GM12865 (cell line): ENCODE measurements at regions not wholly inside any gene's neighbourhood (a gene's known extent, or its start where the extent isn't known, plus 50 kb on each side); places are given as distances from the start of the nearest gene placed in this dataset.

Experiments used
- DNase-seq: peaks from one replicate; pipeline ENCODE4 v3.0.0; 2010; ENCODE audit warnings: low read depth
- H3K4me3 ChIP-seq: 2 replicates; pipeline ENCODE4 v1.5.1; 2011; ENCODE audit warnings: mild to moderate bottlenecking, low read depth, low read length, control low read depth
- CTCF ChIP-seq: IDR thresholded peaks from 2 replicates; pipeline ENCODE4 v1.5.1; 2011; ENCODE audit warnings: low read length, control low read depth, low read depth, inconsistent platforms; ENCODE audit not compliant: insufficient read depth; ENCODE audit errors: missing control alignments

DNA sequence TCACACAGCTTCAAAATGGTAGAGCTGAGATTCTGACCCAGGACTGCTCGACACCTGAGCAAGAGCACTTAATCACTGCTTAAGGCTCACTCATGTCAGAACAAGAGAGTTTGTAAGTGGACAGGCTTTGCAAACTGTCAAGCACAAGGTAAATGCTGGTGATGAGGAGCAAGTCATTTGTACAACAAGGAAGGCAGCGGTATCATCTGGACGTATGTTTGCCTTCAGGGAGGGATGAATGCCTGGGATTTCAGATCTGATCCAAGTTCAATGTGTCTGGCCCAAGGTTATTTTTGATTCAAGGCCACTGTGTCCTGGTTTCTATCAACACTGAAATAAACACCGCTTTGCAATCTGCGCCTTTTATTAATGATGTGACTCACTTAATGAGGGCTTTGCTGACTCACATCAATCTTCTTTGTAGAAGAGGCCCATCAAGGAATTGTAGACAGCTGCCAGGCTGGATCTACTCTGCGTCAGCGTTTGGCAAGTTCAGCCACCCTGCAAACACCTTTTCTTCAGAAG lies 174.4 kb upstream of the HS3ST3A1 start:
- H3K4me3 ChIP-seq, result no peak overlapping the region
- no peak for TF ChIP-seq CTCF
- no peak for DNase-seq

DNA sequence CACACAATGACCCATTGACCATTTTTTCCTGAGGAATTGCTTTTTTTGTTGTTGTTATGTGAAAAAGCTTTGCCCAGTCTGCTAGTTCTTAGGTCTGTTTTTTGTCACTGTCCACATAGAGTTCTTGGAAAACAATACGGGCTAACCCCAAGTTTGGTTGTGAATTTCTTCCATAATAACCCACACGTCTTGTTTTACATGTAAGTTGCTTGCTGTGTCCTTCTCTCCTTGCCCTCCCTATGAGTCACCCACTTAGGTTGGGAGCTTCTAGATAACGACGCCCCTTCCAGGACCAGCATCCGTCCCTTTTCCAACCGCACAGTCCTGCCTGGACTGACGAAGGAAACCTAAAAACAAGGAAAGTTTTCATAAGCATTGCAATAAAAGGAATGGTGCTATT lies 175.3 kb upstream of the HS3ST3A1 start:
- no peak for TF ChIP-seq CTCF
- no peak for DNase-seq
- no peak overlapping the region for H3K4me3 ChIP-seq

GRCh38 chr17:13784434-13785095 lies 182.8 kb upstream of the HS3ST3A1 start:
- no peak overlapping the region for H3K4me3 ChIP-seq
- DNase-seq, result no peak
- no peak for TF ChIP-seq CTCF

GRCh38 chr17:13785981-13786598 lies 184.4 kb upstream of the HS3ST3A1 start:
- H3K4me3 ChIP-seq, result no peak overlapping the region
- no peak for DNase-seq
- TF ChIP-seq CTCF, result no peak

- no peak for TF ChIP-seq CTCF
- no peak overlapping the region for H3K4me3 ChIP-seq
- no peak for DNase-seq
Observed at GRCh38 chr17:13787636-13788035, 185.9 kb upstream of the HS3ST3A1 start.

GRCh38 chr17:13788385-13788784 lies 186.7 kb upstream of the HS3ST3A1 start:
- H3K4me3 ChIP-seq, result no peak overlapping the region
- DNase-seq, result no peak
- no peak for TF ChIP-seq CTCF

DNA sequence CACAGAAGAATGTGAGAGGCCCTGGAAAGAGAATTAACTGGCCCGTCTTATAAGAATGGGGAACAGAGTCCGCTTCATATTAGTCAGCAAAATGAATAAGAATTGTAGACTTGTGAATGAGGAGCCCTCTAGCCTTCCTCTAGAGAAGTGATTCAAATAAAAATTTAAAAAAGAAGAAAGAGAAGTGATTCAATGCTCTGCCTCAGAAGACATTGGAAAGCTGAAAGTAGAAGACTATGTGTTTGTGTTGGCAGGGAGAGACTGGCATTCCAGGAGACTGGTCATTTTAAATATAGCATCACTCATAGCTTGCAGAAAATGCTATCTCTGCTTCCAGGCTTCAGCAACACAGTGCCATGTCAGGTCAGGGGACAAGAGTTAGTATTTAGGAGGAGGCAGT lies 190.6 kb upstream of the HS3ST3A1 start:
- H3K4me3 ChIP-seq, result no peak overlapping the region
- no peak for TF ChIP-seq CTCF
- no peak for DNase-seq
